ENCODE measurements at regions not wholly inside any gene's neighbourhood (a gene's known extent, or its start where the extent isn't known, plus 50 kb on each side); places are given as distances from the start of the nearest gene placed in this dataset.
"Not testable (repeated sequence)": the region's sequence is repeated elsewhere in the genome, so short reads cannot be mapped to it uniquely, and the experiment has no call there.

- no peaks in the 10 kb centered on the region for H3K9me3 ChIP-seq (ENCODE audit: control insufficient read depth, low read length, poor library complexity, severe bottlenecking)
- no peak overlapping the region for H3K27ac Mint-ChIP-seq
- no peak for ATAC-seq
- DNase-seq = no peak
- no peaks in the 10 kb centered on the region for H3K36me3 Mint-ChIP-seq (ENCODE audit: low read depth)
- no peak overlapping the region for H3K4me3 Mint-ChIP-seq
- no peaks in the 10 kb centered on the region for H3K4me1 Mint-ChIP-seq
- peaks cover 12% of the 10 kb centered on the region for H3K27me3 Mint-ChIP-seq
Observed at GRCh38 chr6:105537981-105538578, 135.2 kb upstream of the PREP start.

- no peak overlapping the region for H3K27ac Mint-ChIP-seq
Observed at GRCh38 chr6:105536961-105537360, 134.1 kb upstream of the PREP start.

GRCh38 chr6:105533301-105533700 is 130.4 kb upstream of the PREP start:
- no peaks in the 10 kb centered on the region for H3K9me3 ChIP-seq (ENCODE audit: control insufficient read depth, low read length, poor library complexity, severe bottlenecking)
- Mint-ChIP-seq H3K36me3 (ENCODE audit: low read depth) (no peaks in the 10 kb centered on the region), H3K27me3 (peaks cover 20% of the 10 kb centered on the region), H3K27ac (no peak overlapping the region), H3K4me3 (no peak overlapping the region), H3K4me1 (no peaks in the 10 kb centered on the region)
- ATAC-seq = no peak
- DNase-seq = no peak

More at GRCh38 chr6:105536961-105537360, 134.1 kb upstream of the PREP start:
- Mint-ChIP-seq H3K36me3 (ENCODE audit: low read depth) (no peaks in the 10 kb centered on the region), H3K4me3 (no peak overlapping the region), H3K27me3 (peaks cover 23% of the 10 kb centered on the region), H3K4me1 (no peaks in the 10 kb centered on the region)
- DNase-seq (no peak), ATAC-seq (no peak)
- H3K9me3 ChIP-seq (ENCODE audit: control insufficient read depth, low read length, poor library complexity, severe bottlenecking) = no peaks in the 10 kb centered on the region

GRCh38 chr6:105526225-105526872 is 123.5 kb upstream of the PREP start:
- H3K27me3 Mint-ChIP-seq = no peaks in the 10 kb centered on the region
- DNase-seq (no peak), ATAC-seq (no peak)
- H3K4me1 Mint-ChIP-seq = peaks cover 4% of the 10 kb centered on the region
- no peaks in the 10 kb centered on the region for H3K36me3 Mint-ChIP-seq (ENCODE audit: low read depth)
- H3K27ac Mint-ChIP-seq = no peak overlapping the region
- no peaks in the 10 kb centered on the region for H3K9me3 ChIP-seq (ENCODE audit: control insufficient read depth, low read length, poor library complexity, severe bottlenecking)
- H3K4me3 Mint-ChIP-seq = no peak overlapping the region

- ATAC-seq = no peak
- Mint-ChIP-seq H3K4me3 (no peak overlapping the region), H3K27me3 (no peaks in the 10 kb centered on the region), H3K36me3 (ENCODE audit: low read depth) (no peaks in the 10 kb centered on the region), H3K4me1 (peaks cover 4% of the 10 kb centered on the region), H3K27ac (no peak overlapping the region)
- no peaks in the 10 kb centered on the region for H3K9me3 ChIP-seq (ENCODE audit: control insufficient read depth, low read length, poor library complexity, severe bottlenecking)
- no peak for DNase-seq
Observed at GRCh38 chr6:105522626-105523322, 119.9 kb upstream of the PREP start.

- peaks cover 4% of the 10 kb centered on the region for H3K4me1 Mint-ChIP-seq
- no peak for ATAC-seq
- no peaks in the 10 kb centered on the region for H3K36me3 Mint-ChIP-seq (ENCODE audit: low read depth)
- no peak overlapping the region for H3K27ac Mint-ChIP-seq
- no peak overlapping the region for H3K4me3 Mint-ChIP-seq
- no peaks in the 10 kb centered on the region for H3K9me3 ChIP-seq (ENCODE audit: control insufficient read depth, low read length, poor library complexity, severe bottlenecking)
- no peaks in the 10 kb centered on the region for H3K27me3 Mint-ChIP-seq
- no peak for DNase-seq
Observed at GRCh38 chr6:105519954-105520353, 117.1 kb upstream of the PREP start.

- H3K36me3 Mint-ChIP-seq (ENCODE audit: low read depth); H3K9me3 ChIP-seq (ENCODE audit: control insufficient read depth, low read length, poor library complexity, severe bottlenecking); H3K4me3 Mint-ChIP-seq; H3K27ac Mint-ChIP-seq; ATAC-seq; H3K4me1 Mint-ChIP-seq; DNase-seq; H3K27me3 Mint-ChIP-seq: not testable (repeated sequence)
Observed at GRCh38 chr6:105518993-105519392, 116.1 kb upstream of the PREP start.

GRCh38 chr6:105515054-105515453 is 112.2 kb upstream of the PREP start:
- H3K36me3 Mint-ChIP-seq (ENCODE audit: low read depth) = no peaks in the 10 kb centered on the region
- no peak overlapping the region for H3K4me3 Mint-ChIP-seq
- no peak overlapping the region for H3K27ac Mint-ChIP-seq
- DNase-seq (no peak), ATAC-seq (no peak)
- H3K27me3 Mint-ChIP-seq = peaks cover 15% of the 10 kb centered on the region
- H3K4me1 Mint-ChIP-seq = peaks cover under 1% of the 10 kb centered on the region
- no peaks in the 10 kb centered on the region for H3K9me3 ChIP-seq (ENCODE audit: control insufficient read depth, low read length, poor library complexity, severe bottlenecking)

GRCh38 chr6:105514306-105514705 is 111.4 kb upstream of the PREP start:
- H3K4me1 Mint-ChIP-seq = peaks cover 2% of the 10 kb centered on the region
- no peaks in the 10 kb centered on the region for H3K9me3 ChIP-seq (ENCODE audit: control insufficient read depth, low read length, poor library complexity, severe bottlenecking)
- DNase-seq (no peak), ATAC-seq (no peak)
- no peak overlapping the region for H3K27ac Mint-ChIP-seq
- H3K4me3 Mint-ChIP-seq = no peak overlapping the region
- H3K27me3 Mint-ChIP-seq = peaks cover 20% of the 10 kb centered on the region
- H3K36me3 Mint-ChIP-seq (ENCODE audit: low read depth) = no peaks in the 10 kb centered on the region

- Mint-ChIP-seq H3K27me3 (peaks cover 21% of the 10 kb centered on the region), H3K27ac (no peak overlapping the region), H3K4me3 (no peak overlapping the region), H3K36me3 (ENCODE audit: low read depth) (no peaks in the 10 kb centered on the region), H3K4me1 (peaks cover 2% of the 10 kb centered on the region)
- DNase-seq = no peak
- no peak for ATAC-seq
- no peaks in the 10 kb centered on the region for H3K9me3 ChIP-seq (ENCODE audit: control insufficient read depth, low read length, poor library complexity, severe bottlenecking)
Observed at GRCh38 chr6:105511639-105512038, 108.8 kb upstream of the PREP start.

GRCh38 chr6:105510746-105511145 is 107.9 kb upstream of the PREP start:
- Mint-ChIP-seq H3K4me1 (peaks cover 2% of the 10 kb centered on the region), H3K27me3 (peaks cover 29% of the 10 kb centered on the region), H3K27ac (no peak overlapping the region), H3K36me3 (ENCODE audit: low read depth) (no peaks in the 10 kb centered on the region), H3K4me3 (no peak overlapping the region)
- no peaks in the 10 kb centered on the region for H3K9me3 ChIP-seq (ENCODE audit: control insufficient read depth, low read length, poor library complexity, severe bottlenecking)
- no peak for DNase-seq
- ATAC-seq = no peak

- no peak overlapping the region for H3K4me3 Mint-ChIP-seq
- H3K4me1 Mint-ChIP-seq = peaks cover 2% of the 10 kb centered on the region
- H3K36me3 Mint-ChIP-seq (ENCODE audit: low read depth) = no peaks in the 10 kb centered on the region
- no peaks in the 10 kb centered on the region for H3K9me3 ChIP-seq (ENCODE audit: control insufficient read depth, low read length, poor library complexity, severe bottlenecking)
- no peak for DNase-seq
- H3K27ac Mint-ChIP-seq = no peak overlapping the region
- no peak for ATAC-seq
- H3K27me3 Mint-ChIP-seq = peaks cover 31% of the 10 kb centered on the region
Observed at GRCh38 chr6:105509506-105510331, 106.8 kb upstream of the PREP start.

GRCh38 chr6:105507811-105508210 is 104.9 kb upstream of the PREP start:
- Mint-ChIP-seq H3K36me3 (ENCODE audit: low read depth) (no peaks in the 10 kb centered on the region), H3K27ac (no peak overlapping the region), H3K4me1 (peaks cover 2% of the 10 kb centered on the region), H3K4me3 (no peak overlapping the region), H3K27me3 (peaks cover 28% of the 10 kb centered on the region)
- no peak for DNase-seq
- H3K9me3 ChIP-seq (ENCODE audit: control insufficient read depth, low read length, poor library complexity, severe bottlenecking) = no peaks in the 10 kb centered on the region
- ATAC-seq = no peak

Data from T-helper 17 cell (primary cell).